ENCODE measurements at regions not wholly inside any gene's neighbourhood (a gene's known extent, or its start where the extent isn't known, plus 50 kb on each side); places are given as distances from the start of the nearest gene placed in this dataset.

GRCh38 chr17:31715446-31715845 lies 143.6 kb downstream of the COPRS start:
- Histone ChIP-seq H2AFZ (ENCODE audit: low read depth, low read length) (no peak overlapping the region), H3K79me2 (ENCODE audit: control insufficient read depth, insufficient read depth, low read length) (no peaks in the 10 kb centered on the region), H3K4me2 (ENCODE audit: insufficient read depth, low read length) (no peak overlapping the region), H3K4me3 (replicated peaks in 1 of 3; ENCODE audit: insufficient read depth in 1 of 3, low read depth in 1 of 3, low read length in 3 of 3) (no peak overlapping the region), H4K20me1 (replicated peaks; ENCODE audit: control insufficient read depth, extremely low read depth, insufficient read depth, low read length) (no peaks in the 10 kb centered on the region), H3K27me3 (ENCODE audit: control insufficient read depth in 2 of 2, insufficient read depth in 2 of 2, low read length in 2 of 2) (no peaks in the 10 kb centered on the region), H3K36me3 (ENCODE audit: control insufficient read depth in 2 of 2, extremely low read depth in 1 of 2, insufficient read depth in 2 of 2, low read length in 2 of 2) (no peaks in the 10 kb centered on the region), H3K9me3 (replicated peaks; ENCODE audit: control insufficient read depth, insufficient read depth, low read length) (no peaks in the 10 kb centered on the region), H3K9me1 (replicated peaks; ENCODE audit: control insufficient read depth, extremely low read depth, insufficient read depth, low read length) (no peaks in the 10 kb centered on the region), H3K9ac (replicated peaks; ENCODE audit: extremely low read depth, insufficient read depth, low read length) (no peak overlapping the region), H3K27ac (ENCODE audit: insufficient read depth, low read depth, low read length) (no peak overlapping the region), H3K4me1 (ENCODE audit: control insufficient read depth, extremely low read depth, insufficient read depth, low read length) (peaks cover 4% of the 10 kb centered on the region)
- DNase-seq (ENCODE audit: low read depth, low spot score), result no peak
- POLR2A ChIA-PET, result no interaction called here
- CTCF ChIA-PET, result interaction anchor here (1.3 kb wide), 1 partner anchor 18 kb away, joined by 3 read pairs; no protein-coding TSS in a partner anchor
- no TSS peak for BruUV-seq (replicated peaks)
- intact Hi-C loops (cut with micrococcal nuclease), result no loop called here
- TF ChIP-seq FOS (IDR thresholded peaks at IDR 0.05; ENCODE audit: borderline replicate concordance, insufficient read depth, low read length) (no peak), MYC (IDR thresholded peaks at IDR 0.05; ENCODE audit: low read depth, low read length) (no peak), POLR2A (IDR thresholded peaks at IDR 0.05; ENCODE audit: low read depth, low read length) (no peak), EZH2 (IDR thresholded peaks at IDR 0.05; ENCODE audit: borderline replicate concordance, low read depth, low read length, severe bottlenecking) (no peak), JUN (IDR thresholded peaks at IDR 0.05; ENCODE audit: borderline replicate concordance, insufficient read depth, insufficient read length, low read depth) (no peak), MAX (IDR thresholded peaks at IDR 0.05; ENCODE audit: insufficient read depth, insufficient read length) (no peak), CTCF (IDR thresholded peaks at IDR 0.05; ENCODE audit: extremely low read depth in 1 of 2, insufficient read depth in 1 of 2, low read depth in 1 of 2, low read length in 2 of 2) (no peak), POLR2AphosphoS5 (IDR thresholded peaks at IDR 0.05; ENCODE audit: insufficient read depth, low read depth, low read length) (no peak), GATA2 (IDR thresholded peaks at IDR 0.05; ENCODE audit: insufficient read depth, insufficient read length, low read depth, low read length) (no peak)
- FAIRE-seq, result no peak
- dilution Hi-C loops (cut with MboI; ENCODE audit: extremely low pct_ligation_motif_present, low sequenced_read_pairs), result no loop called here
